ENCODE measurements at regions not wholly inside any gene's neighbourhood (a gene's known extent, or its start where the extent isn't known, plus 50 kb on each side); places are given as distances from the start of the nearest gene placed in this dataset.

- FAIRE-seq = no peak
- Histone ChIP-seq H3K27me3 (ENCODE audit: control insufficient read depth in 2 of 2, insufficient read depth in 2 of 2, low read length in 2 of 2) (peaks cover 0 to 7% of the 10 kb centered on the region in 2 experiments; a peak in 3 of 5 replicates), H3K4me1 (replicated peaks in 1 of 2; ENCODE audit: control insufficient read depth in 2 of 2, insufficient read depth in 2 of 2, low read length in 2 of 2) (peaks cover 16 to 17% of the 10 kb centered on the region in 2 experiments)
Observed at GRCh38 chr17:77844681-77845080, 113.8 kb upstream of the TNRC6C start.

More at GRCh38 chr17:77844681-77845080, 113.8 kb upstream of the TNRC6C start:
- WGBS (ENCODE audit: insufficient coverage, low coverage, missing lambda C conversion rate) = 27% methylated on average over 9 of the region's 11 CpGs
- Histone ChIP-seq H4K20me1 (replicated peaks; ENCODE audit: control insufficient read depth, insufficient read depth, low read length) (no peaks in the 10 kb centered on the region), H3K4me2 (ENCODE audit: insufficient read depth, low read length) (no peak overlapping the region), H3K4me3 (no peak overlapping the region), H3K9ac (ENCODE audit: insufficient read depth in 1 of 2, low read depth in 2 of 2, low read length in 2 of 2) (no peak overlapping the region), H3K36me3 (ENCODE audit: control insufficient read depth, insufficient read depth, low read length) (no peaks in the 10 kb centered on the region), H3K79me2 (ENCODE audit: control insufficient read depth, insufficient read depth, low read length) (no peaks in the 10 kb centered on the region), H3K27ac (ENCODE audit: extremely low read depth, low read depth, low read length) (no peak overlapping the region), H2AFZ (ENCODE audit: low read depth, low read length) (no peak overlapping the region), H3K9me3 (replicated peaks; ENCODE audit: control insufficient read depth, insufficient read depth, low read depth, low read length) (no peaks in the 10 kb centered on the region), H3K9me1 (ENCODE audit: control insufficient read depth, insufficient read depth, low read length) (peaks cover 4% of the 10 kb centered on the region)
- DNase-seq (ENCODE audit: extremely low read depth in 1 of 4, low spot score in 3 of 4) (no peak), ATAC-seq (no peak)
- intact Hi-C loops (cut with micrococcal nuclease) = loop anchor here (5.0 kb wide), 1 partner anchor 173 kb away; no protein-coding TSS in a partner anchor
- in situ Hi-C loops (cut with MboI) = no loop called here
- no peak for TF ChIP-seq KLF6 (CRISPR knock-in tag; IDR thresholded peaks at IDR 0.05; ENCODE audit: borderline replicate concordance)
- no peak for TF ChIP-seq ZNF274 (IDR thresholded peaks at IDR 0.05; ENCODE audit: borderline replicate concordance, low read depth, low read length)
- TF ChIP-seq PML (IDR thresholded peaks at IDR 0.05; ENCODE audit: low read length) = no peak
- TF ChIP-seq MGA (IDR thresholded peaks at IDR 0.05) = no peak
- no peak for TF ChIP-seq ZHX1 (conservative IDR thresholded peaks at IDR 0.05; ENCODE audit: low read length)
- TF ChIP-seq RBM39 (optimal IDR thresholded peaks at IDR 0.05; ENCODE audit: low read depth, low read length) = no peak
- TF ChIP-seq ZNF384 (IDR thresholded peaks at IDR 0.05; ENCODE audit: low read depth, low read length) = no peak
- no peak for TF ChIP-seq KAT8 (IDR thresholded peaks at IDR 0.05; ENCODE audit: low read depth)
- no peak for TF ChIP-seq PCBP1 (IDR thresholded peaks at IDR 0.05; ENCODE audit: low read depth, low read length, poor library complexity, severe bottlenecking)
- TF ChIP-seq HIVEP1 (CRISPR knock-in tag; IDR thresholded peaks at IDR 0.05) = no peak
- ChIA-PET POLR2A (interaction anchor here (0.6 to 1.1 kb wide), 2 partner anchors 10 to 23 kb away, joined by 3 to 4 read pairs; no protein-coding TSS in a partner anchor), CTCF (ENCODE audit: low intra/inter-chr PET ratio) (no interaction called here)
- no TSS peak for BruUV-seq (replicated peaks)
